K562 (cell line): ENCODE measurements at regions not wholly inside any gene's neighbourhood (a gene's known extent, or its start where the extent isn't known, plus 50 kb on each side); places are given as distances from the start of the nearest gene placed in this dataset.

ENCODE experiments used
- ATAC-seq: fragments of 200-7000 bp; cut with Tn5 transposase; 3 replicates; pipeline ENCODE4 v1.9.1; 2020; ENCODE audit warnings: moderate library complexity
- BruUV-seq: library from RNA; stranded (reverse); fragments of 400-500 nt; replicated peaks from 2 replicates; lab custom pipeline; 2021; lab: Mats Ljungman, UMichigan
- CTCF ChIA-PET: fragments of 300-600 bp; formaldehyde crosslinking; extraction: SDS; loops from one replicate; lab custom pipeline; 2021; ENCODE audit warnings: low intra/inter-chr PET ratio; lab: Yijun Ruan, JAX
- POLR2A ChIA-PET: fragments of 300-600, 350-650 bp; sonication (Branson Sonifier 250); formaldehyde crosslinking; extraction: SDS; loops from one replicate; lab custom pipeline; 2021; ENCODE audit warnings: antibody characterized with exemption, inconsistent platforms; lab: Yijun Ruan, JAX
- DNase-seq, 4 experiments: peaks; one replicate each; pipeline versions ENCODE4 v3.0.0 to v3.0.0-alpha.2; 2011 to 2018; ENCODE audit warnings: low spot score in 3 of 4, mixed read lengths in 3 of 4; ENCODE audit errors: extremely low read depth in 1 of 4
- FAIRE-seq: peaks from 2 replicates; lab custom pipeline; 2011; peaks lifted over from hg19 to GRCh38; lab: Jason Lieb, UNC
- H2AFZ ChIP-seq: 2 replicates; pipeline ENCODE4 v1.6.0; 2011; ENCODE audit warnings: low read depth, low read length, control low read depth, inconsistent platforms
- H3K27ac ChIP-seq: fragments of 200-600 bp; 3 replicates; pipeline ENCODE4 v1.8.0; 2011; ENCODE audit warnings: low read depth, mild to moderate bottlenecking, control low read depth, inconsistent platforms, low read length, moderate library complexity, mixed read lengths; ENCODE audit errors: extremely low read depth
- H3K27me3 ChIP-seq, 2 experiments: fragments of 300-600 bp in 1 of 2; 2 replicates in 1 of 2; 3 replicates in 1 of 2; pipeline versions ENCODE4 v1.6.0 to v1.8.0; 2011; ENCODE audit warnings: inconsistent platforms in 2 of 2, low read length in 2 of 2, mild to moderate bottlenecking in 1 of 2, mixed read lengths in 1 of 2, moderate library complexity in 1 of 2; ENCODE audit not compliant: control insufficient read depth in 2 of 2, insufficient read depth in 2 of 2
- H3K36me3 ChIP-seq: fragments of 300-600 bp; 3 replicates; pipeline ENCODE4 v1.8.0; 2011; ENCODE audit warnings: mild to moderate bottlenecking, low read length, inconsistent platforms; ENCODE audit not compliant: control insufficient read depth, insufficient read depth
- H3K4me1 ChIP-seq, 2 experiments: fragments of 200-600 bp in 1 of 2; replicated peaks in 1 of 2; 2 replicates in 1 of 2; 3 replicates in 1 of 2; pipeline versions ENCODE4 v1.5.1 to v1.8.0; 2011; ENCODE audit warnings: inconsistent platforms in 2 of 2, low read length in 2 of 2, mild to moderate bottlenecking in 1 of 2, mixed read lengths in 1 of 2, moderate library complexity in 1 of 2; ENCODE audit not compliant: control insufficient read depth in 2 of 2, insufficient read depth in 2 of 2
- H3K4me2 ChIP-seq: 2 replicates; pipeline ENCODE4 v1.6.1; 2011; ENCODE audit warnings: low read length, control low read depth, inconsistent platforms, mixed read lengths; ENCODE audit not compliant: insufficient read depth
- H3K4me3 ChIP-seq: fragments of 200-600 bp; sonication (generic), shearing (Covaris generic); 2 replicates; pipeline ENCODE4 v1.5.1; 2016; ENCODE audit warnings: control low read depth, inconsistent platforms
- H3K79me2 ChIP-seq: fragments of 200-600 bp; 3 replicates; pipeline ENCODE4 v1.8.0; 2011; ENCODE audit warnings: low read length, inconsistent platforms; ENCODE audit not compliant: control insufficient read depth, insufficient read depth
- H3K9ac ChIP-seq, 2 experiments: 2 replicates each; pipeline versions ENCODE4 v1.6.0 to v1.6.1; 2011; ENCODE audit warnings: low read depth in 2 of 2, low read length in 2 of 2, control low read depth in 1 of 2, inconsistent platforms in 1 of 2, mild to moderate bottlenecking in 1 of 2, mixed read lengths in 1 of 2; ENCODE audit not compliant: insufficient read depth in 1 of 2
- H3K9me1 ChIP-seq: one replicate; pipeline ENCODE4 v1.6.0; 2011; ENCODE audit warnings: inconsistent platforms, mild to moderate bottlenecking, low read length, moderate library complexity; ENCODE audit not compliant: control insufficient read depth, insufficient read depth
- H3K9me3 ChIP-seq: replicated peaks from 2 replicates; pipeline ENCODE4 v1.5.1; 2011; ENCODE audit warnings: low read depth, low read length, inconsistent platforms; ENCODE audit not compliant: control insufficient read depth, insufficient read depth
- H4K20me1 ChIP-seq: replicated peaks from 2 replicates; pipeline ENCODE4 v1.6.1; 2011; ENCODE audit warnings: low read length, inconsistent platforms, mixed read lengths; ENCODE audit not compliant: control insufficient read depth, insufficient read depth
- CC2D1A ChIP-seq: fragments of 450-650 bp; IDR thresholded peaks from 2 replicates; pipeline ENCODE4 v1.6.1; 2017; ENCODE audit warnings: mild to moderate bottlenecking
- FOXJ3 ChIP-seq: sonication (generic); formaldehyde crosslinking; IDR thresholded peaks from 2 replicates; pipeline ENCODE4 v1.4.0; 2020; ENCODE audit warnings: mild to moderate bottlenecking, missing genetic modification reagents
- HDAC1 ChIP-seq, 2 experiments: fragments of 450-650 bp; IDR thresholded peaks; 2 replicates each; pipeline ENCODE4 v1.6.1; 2016 to 2017; ENCODE audit warnings: inconsistent platforms in 1 of 2, mild to moderate bottlenecking in 1 of 2, moderate library complexity in 1 of 2
- HMG20B ChIP-seq: fragments of 250-450 bp; sonication (Bioruptor Pico); IDR thresholded peaks from 2 replicates; pipeline ENCODE4 v1.5.0; 2021; ENCODE audit warnings: mild to moderate bottlenecking
- KAT7 ChIP-seq: sonication (generic); formaldehyde crosslinking; IDR thresholded peaks from 2 replicates; pipeline ENCODE4 v1.8.0; 2022; ENCODE audit warnings: missing genetic modification reagents, mild to moderate bottlenecking, borderline replicate concordance
- POLR2B ChIP-seq: fragments of 450-650 bp; IDR thresholded peaks from 2 replicates; pipeline ENCODE4 v1.6.1; 2018; ENCODE audit warnings: low read depth; ENCODE audit not compliant: partially characterized antibody
- STAT5A ChIP-seq: IDR thresholded peaks from 2 replicates; pipeline ENCODE4 v1.6.1; 2012; ENCODE audit warnings: low read length, inconsistent platforms, borderline replicate concordance
- ZNF184 ChIP-seq: sonication (generic); formaldehyde crosslinking; IDR thresholded peaks from 2 replicates; pipeline ENCODE4 v1.5.0; 2020; ENCODE audit warnings: missing genetic modification reagents
- ZNF274 ChIP-seq: IDR thresholded peaks from 2 replicates; pipeline ENCODE4 v1.6.1; 2011; ENCODE audit warnings: low read depth, mild to moderate bottlenecking, low read length, moderate library complexity, borderline replicate concordance
- ZNF282 ChIP-seq: sonication (generic); formaldehyde crosslinking; IDR thresholded peaks from 2 replicates; pipeline ENCODE4 v1.8.1; 2023; ENCODE audit warnings: missing genetic modification reagents
- ZNF354B ChIP-seq: fragments of 250-450 bp; sonication (Bioruptor Pico); IDR thresholded peaks from 2 replicates; pipeline ENCODE4 v1.4.0; 2020
- ZNF431 ChIP-seq: sonication (generic); formaldehyde crosslinking; IDR thresholded peaks from 2 replicates; pipeline ENCODE4 v1.8.0; 2022; ENCODE audit warnings: mild to moderate bottlenecking, missing genetic modification reagents
- WGBS: fragments of 100-300 bp; shearing (Covaris generic); methylation state at CpG from one replicate; pipeline ENCODE4 v1.1.6; 2016; ENCODE audit warnings: low coverage, mixed read lengths; ENCODE audit not compliant: insufficient coverage; ENCODE audit errors: missing lambda C conversion rate; 5-methylcytosine and 5-hydroxymethylcytosine counted together
- in situ Hi-C: fragments of 300-500 bp; cut with MboI; formaldehyde crosslinking; loops from 4 replicates; pipeline ENCODE4 v1.15.0; 2018; ENCODE audit warnings: inconsistent platforms, mixed read lengths
- intact Hi-C: fragments of 100-400 bp; cut with micrococcal nuclease; formaldehyde crosslinking; loops from 2 replicates; pipeline ENCODE4 v1.14.2; 2022

GRCh38 chr16:66251476-66252160, 114.9 kb upstream of the CDH5 start:
- Histone ChIP-seq H3K36me3 (no peaks in the 10 kb centered on the region), H3K9me3 (no peaks in the 10 kb centered on the region), H3K4me2 (no peak overlapping the region)
- no peak for FAIRE-seq
- WGBS: 0% methylated on average over 6 of the region's 6 CpGs
- CTCF ChIA-PET: no interaction called here
- no TSS peak for BruUV-seq
- TF ChIP-seq FOXJ3 (no peak), ZNF184 (CRISPR knock-in tag) (no peak), KAT7 (no peak), HMG20B (CRISPR knock-in tag) (no peak), ZNF431 (CRISPR knock-in tag) (no peak), CC2D1A (no peak), ZNF282 (CRISPR knock-in tag) (no peak), ZNF274 (no peak), HDAC1 (IDR thresholded peaks at IDR 0.05) (no peak), ZNF354B (CRISPR knock-in tag) (no peak), STAT5A (no peak), POLR2B (no peak)
- TF ChIP-seq, all 486 proteins: peak for 0
- ATAC-seq (no peak), DNase-seq (no peak)
- no peak overlapping the region for H3K9ac ChIP-seq
- H3K4me3 ChIP-seq: no peak overlapping the region
- H3K9me1 ChIP-seq: no peaks in the 10 kb centered on the region
- POLR2A ChIA-PET: no interaction called here
- intact Hi-C loops (no loop called here), in situ Hi-C loops (no loop called here)
- no peak overlapping the region for H3K27ac ChIP-seq
- H2AFZ ChIP-seq: no peak overlapping the region
- H3K27me3 ChIP-seq: peaks cover 4% of the 10 kb centered on the region in 2 experiments; a peak in 1 of 5 replicates
- no peaks in the 10 kb centered on the region for H3K4me1 ChIP-seq
- no peaks in the 10 kb centered on the region for H3K79me2 ChIP-seq
- no peaks in the 10 kb centered on the region for H4K20me1 ChIP-seq
